ENCODE measurements at regions not wholly inside any gene's neighbourhood (a gene's known extent, or its start where the extent isn't known, plus 50 kb on each side); places are given as distances from the start of the nearest gene placed in this dataset.
"Not testable (repeated sequence)": the region's sequence is repeated elsewhere in the genome, so short reads cannot be mapped to it uniquely, and the experiment has no call there.

- not testable (repeated sequence) for DNase-seq
These were observed 648.1 kb upstream of the RAG2 start for GRCh38 chr11:37246092-37246491.

- DNase-seq = no peak
These were observed 632.8 kb upstream of the RAG2 start for GRCh38 chr11:37230865-37231264.

GRCh38 chr11:37223962-37224361 lies 625.9 kb upstream of the RAG2 start:
- DNase-seq = no peak

GRCh38 chr11:37203006-37203405 lies 605.0 kb upstream of the RAG2 start:
- no peak for DNase-seq

- no peak for DNase-seq
These were observed 601.0 kb upstream of the RAG2 start for GRCh38 chr11:37199082-37199481.

GRCh38 chr11:37184326-37184725 lies 586.3 kb upstream of the RAG2 start:
- no peak for DNase-seq

- DNase-seq = no peak
These were observed 584.0 kb upstream of the RAG2 start for GRCh38 chr11:37182031-37182430.

GRCh38 chr11:37177721-37178120 lies 579.7 kb upstream of the RAG2 start:
- DNase-seq = no peak

- DNase-seq = no peak
These were observed 573.4 kb upstream of the RAG2 start for GRCh38 chr11:37171451-37171850.

GRCh38 chr11:37170311-37170710 lies 572.3 kb upstream of the RAG2 start:
- no peak for DNase-seq

GRCh38 chr11:37145434-37145833 lies 547.4 kb upstream of the RAG2 start:
- not testable (repeated sequence) for DNase-seq

GRCh38 chr11:37142591-37142990 lies 544.6 kb upstream of the RAG2 start:
- DNase-seq = no peak

- no peak for DNase-seq
These were observed 543.7 kb upstream of the RAG2 start for GRCh38 chr11:37141707-37142106.

- DNase-seq = not testable (repeated sequence)
These were observed 537.6 kb upstream of the RAG2 start for GRCh38 chr11:37135606-37136005.

- DNase-seq = no peak
These were observed 536.6 kb upstream of the RAG2 start for GRCh38 chr11:37134637-37135036.

- DNase-seq = no peak
These were observed 526.3 kb upstream of the RAG2 start for GRCh38 chr11:37124384-37124783.

- DNase-seq = no peak
These were observed 517.9 kb upstream of the RAG2 start for GRCh38 chr11:37115963-37116362.

GRCh38 chr11:37110385-37110784 lies 512.3 kb upstream of the RAG2 start:
- DNase-seq = no peak

- no peak for DNase-seq
These were observed 511.2 kb upstream of the RAG2 start for GRCh38 chr11:37109286-37109585.

GRCh38 chr11:37108436-37109285 lies 510.6 kb upstream of the RAG2 start:
- DNase-seq = no peak

- no peak for DNase-seq
These were observed 509.8 kb upstream of the RAG2 start for GRCh38 chr11:37107831-37108230.

- DNase-seq = no peak
These were observed 509.4 kb upstream of the RAG2 start for GRCh38 chr11:37107415-37107814.

- DNase-seq = no peak
These were observed 507.4 kb upstream of the RAG2 start for GRCh38 chr11:37105427-37105826.

GRCh38 chr11:37104380-37104779 lies 506.3 kb upstream of the RAG2 start:
- DNase-seq = no peak

- no peak for DNase-seq
These were observed 502.0 kb upstream of the RAG2 start for GRCh38 chr11:37100008-37100407.
